ENCODE measurements at regions not wholly inside any gene's neighbourhood (a gene's known extent, or its start where the extent isn't known, plus 50 kb on each side); places are given as distances from the start of the nearest gene placed in this dataset.
A peak's percentile ranks its signal among the peaks of the same experiment; 100 is the strongest.

DNA sequence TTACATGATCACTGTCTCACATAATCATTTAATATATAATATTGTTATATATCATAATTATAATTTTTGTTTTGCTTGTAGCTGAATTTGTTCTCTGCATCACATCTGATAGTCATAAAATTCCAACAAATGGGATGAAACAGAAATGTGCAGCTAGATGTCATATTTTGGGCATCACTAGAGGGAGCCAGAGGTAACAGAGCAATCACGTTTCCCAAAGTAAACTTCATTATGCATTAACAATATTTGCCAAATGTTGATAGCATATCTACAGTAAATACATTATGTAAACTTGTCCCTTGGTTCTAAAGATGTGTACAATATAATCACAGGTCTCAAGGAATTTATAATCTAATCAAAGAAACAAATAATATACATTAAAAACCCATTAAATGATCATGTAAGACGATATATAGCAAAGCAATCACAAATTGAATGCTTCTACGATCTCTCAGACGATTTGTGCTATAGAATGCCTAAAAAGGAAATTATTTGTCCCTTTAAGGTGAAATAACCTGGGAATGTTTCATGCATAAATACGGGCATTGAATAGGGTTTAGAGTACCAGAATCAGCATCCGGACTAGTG, 234.2 kb upstream of the MCTP2 start:
- no peaks in the 10 kb centered on the region for H3K36me3 Mint-ChIP-seq (ENCODE audit: unreplicated experiment)
- H3K27me3 Mint-ChIP-seq (ENCODE audit: unreplicated experiment): no peaks in the 10 kb centered on the region
- no peak for DNase-seq
- TF ChIP-seq, protein P1, sequence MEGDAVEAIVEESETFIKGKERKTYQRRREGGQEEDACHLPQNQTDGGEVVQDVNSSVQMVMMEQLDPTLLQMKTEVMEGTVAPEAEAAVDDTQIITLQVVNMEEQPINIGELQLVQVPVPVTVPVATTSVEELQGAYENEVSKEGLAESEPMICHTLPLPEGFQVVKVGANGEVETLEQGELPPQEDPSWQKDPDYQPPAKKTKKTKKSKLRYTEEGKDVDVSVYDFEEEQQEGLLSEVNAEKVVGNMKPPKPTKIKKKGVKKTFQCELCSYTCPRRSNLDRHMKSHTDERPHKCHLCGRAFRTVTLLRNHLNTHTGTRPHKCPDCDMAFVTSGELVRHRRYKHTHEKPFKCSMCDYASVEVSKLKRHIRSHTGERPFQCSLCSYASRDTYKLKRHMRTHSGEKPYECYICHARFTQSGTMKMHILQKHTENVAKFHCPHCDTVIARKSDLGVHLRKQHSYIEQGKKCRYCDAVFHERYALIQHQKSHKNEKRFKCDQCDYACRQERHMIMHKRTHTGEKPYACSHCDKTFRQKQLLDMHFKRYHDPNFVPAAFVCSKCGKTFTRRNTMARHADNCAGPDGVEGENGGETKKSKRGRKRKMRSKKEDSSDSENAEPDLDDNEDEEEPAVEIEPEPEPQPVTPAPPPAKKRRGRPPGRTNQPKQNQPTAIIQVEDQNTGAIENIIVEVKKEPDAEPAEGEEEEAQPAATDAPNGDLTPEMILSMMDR (IDR thresholded peaks at IDR 0.05; ENCODE audit: partially characterized antibody, unreplicated experiment): peak; percentile 77
- H3K9me3 Mint-ChIP-seq (ENCODE audit: unreplicated experiment): peaks cover 2% of the 10 kb centered on the region
- no peak overlapping the region for H3K27ac Mint-ChIP-seq (ENCODE audit: unreplicated experiment)
- H3K4me3 Mint-ChIP-seq (ENCODE audit: unreplicated experiment): no peak overlapping the region
- H3K4me1 Mint-ChIP-seq (ENCODE audit: low read depth, unreplicated experiment): peaks cover 10% of the 10 kb centered on the region

DNA sequence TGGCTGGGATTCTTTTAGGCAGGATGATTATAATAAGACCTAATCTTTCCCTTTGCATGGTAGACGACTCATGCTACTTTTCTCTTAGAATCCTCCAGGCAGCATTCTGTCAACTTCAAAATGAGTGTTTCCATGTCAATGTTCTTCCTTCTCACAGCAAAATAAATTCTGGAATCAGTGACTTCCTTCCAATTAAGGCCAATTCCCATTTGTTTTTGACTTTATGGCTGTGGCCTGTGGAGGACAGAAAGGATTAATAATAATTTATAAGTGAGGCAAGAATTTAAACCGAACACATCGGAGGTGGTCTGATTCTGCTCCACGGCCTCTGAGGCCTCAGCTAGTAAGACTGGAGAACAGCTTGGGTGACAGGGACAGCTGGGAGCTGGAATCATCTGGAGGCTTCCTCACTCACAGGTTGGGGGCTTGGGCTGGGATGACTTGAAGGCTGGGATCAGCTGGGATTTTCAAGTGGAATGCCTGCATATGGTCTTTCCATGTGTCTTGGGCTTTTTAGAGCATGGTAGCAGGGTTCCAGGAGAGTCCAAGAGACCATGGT, 241.8 kb upstream of the MCTP2 start:
- Mint-ChIP-seq H3K4me3 (ENCODE audit: unreplicated experiment) (no peak overlapping the region), H3K9me3 (ENCODE audit: unreplicated experiment) (peaks cover 8% of the 10 kb centered on the region), H3K27me3 (ENCODE audit: unreplicated experiment) (no peaks in the 10 kb centered on the region), H3K36me3 (ENCODE audit: unreplicated experiment) (no peaks in the 10 kb centered on the region), H3K4me1 (ENCODE audit: low read depth, unreplicated experiment) (peaks cover 27% of the 10 kb centered on the region), H3K27ac (ENCODE audit: unreplicated experiment) (peak overlapping the region; percentile 85)
- TF ChIP-seq, protein P1 (IDR thresholded peaks at IDR 0.05; ENCODE audit: partially characterized antibody, unreplicated experiment): no peak
- peak; percentile 37 for DNase-seq

DNA sequence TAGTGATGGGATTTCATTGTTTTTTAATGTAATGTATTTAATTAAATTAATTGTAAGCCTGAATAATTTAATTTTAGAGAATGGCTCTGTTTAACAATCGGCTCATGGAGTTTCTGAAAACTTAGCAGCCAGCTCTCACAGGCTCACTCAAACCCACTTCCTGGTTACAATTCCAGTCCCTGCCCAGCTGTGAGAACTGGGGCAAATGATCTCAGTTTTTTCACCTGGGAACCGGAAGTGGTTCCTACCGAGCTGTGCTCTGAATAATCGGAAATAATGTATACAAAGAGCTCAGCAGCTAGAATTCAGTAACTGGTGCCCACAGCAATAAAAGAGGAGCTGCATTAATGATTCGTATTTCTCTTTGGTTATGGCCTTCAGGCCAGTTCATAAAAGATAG, 244.3 kb upstream of the MCTP2 start:
- H3K36me3 Mint-ChIP-seq (ENCODE audit: unreplicated experiment): no peaks in the 10 kb centered on the region
- H3K27ac Mint-ChIP-seq (ENCODE audit: unreplicated experiment): no peak overlapping the region
- no peaks in the 10 kb centered on the region for H3K27me3 Mint-ChIP-seq (ENCODE audit: unreplicated experiment)
- DNase-seq: no peak
- H3K4me3 Mint-ChIP-seq (ENCODE audit: unreplicated experiment): no peak overlapping the region
- peaks cover 29% of the 10 kb centered on the region for H3K4me1 Mint-ChIP-seq (ENCODE audit: low read depth, unreplicated experiment)
- H3K9me3 Mint-ChIP-seq (ENCODE audit: unreplicated experiment): peaks cover 10% of the 10 kb centered on the region
- TF ChIP-seq, protein P1 (IDR thresholded peaks at IDR 0.05; ENCODE audit: partially characterized antibody, unreplicated experiment): no peak

DNA sequence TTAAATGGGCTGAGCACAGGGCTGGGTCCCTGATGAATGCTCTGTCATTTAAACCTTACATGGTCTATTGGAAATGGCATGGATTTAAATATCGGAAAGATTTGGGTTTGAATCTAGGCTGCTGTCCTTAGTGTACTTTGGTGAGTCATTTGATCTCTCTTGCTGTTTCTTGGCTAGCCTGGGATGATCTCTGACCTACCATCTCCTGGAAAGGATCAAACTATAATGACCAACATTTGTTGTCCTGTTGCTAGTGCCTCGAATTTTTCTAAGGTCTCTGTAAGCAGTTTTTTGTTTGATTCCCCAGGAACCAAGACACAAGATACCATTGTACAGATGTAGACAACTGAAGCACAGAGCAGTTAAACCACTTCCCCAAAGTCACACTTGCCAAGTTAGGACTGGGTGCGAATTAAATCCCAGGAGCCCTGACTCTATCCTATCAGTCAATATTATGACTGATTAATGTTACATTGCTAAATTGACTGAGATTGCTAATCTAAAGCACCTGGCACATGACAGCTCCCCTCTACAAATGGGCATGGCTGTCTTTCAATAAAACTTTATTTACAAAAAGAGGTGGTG, 244.9 kb upstream of the MCTP2 start:
- no peak for DNase-seq
- H3K27ac Mint-ChIP-seq (ENCODE audit: unreplicated experiment): peak overlapping the region; percentile 57
- peaks cover 10% of the 10 kb centered on the region for H3K9me3 Mint-ChIP-seq (ENCODE audit: unreplicated experiment)
- no peaks in the 10 kb centered on the region for H3K36me3 Mint-ChIP-seq (ENCODE audit: unreplicated experiment)
- peaks cover 31% of the 10 kb centered on the region for H3K4me1 Mint-ChIP-seq (ENCODE audit: low read depth, unreplicated experiment)
- H3K4me3 Mint-ChIP-seq (ENCODE audit: unreplicated experiment): no peak overlapping the region
- no peaks in the 10 kb centered on the region for H3K27me3 Mint-ChIP-seq (ENCODE audit: unreplicated experiment)
- TF ChIP-seq, protein P1 (IDR thresholded peaks at IDR 0.05; ENCODE audit: partially characterized antibody, unreplicated experiment): no peak

DNA sequence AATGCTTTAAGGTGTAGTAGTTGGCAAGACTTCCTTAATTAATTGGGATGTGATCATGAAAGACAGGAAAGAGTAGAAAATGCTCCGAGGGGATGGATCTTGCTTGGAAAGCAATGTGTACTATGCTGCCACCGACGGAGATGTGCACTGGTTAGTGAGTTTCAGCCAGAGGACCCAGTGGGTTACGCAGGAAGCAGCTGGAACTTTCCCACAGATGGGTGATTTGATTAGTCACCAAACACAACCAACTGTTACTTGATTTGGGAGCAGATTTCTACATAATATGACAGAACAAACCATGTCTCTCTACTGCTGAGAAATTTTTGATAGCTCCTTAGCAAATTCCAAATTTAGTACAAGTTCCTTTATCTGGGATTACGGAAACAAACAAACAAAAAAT, 245.4 kb upstream of the MCTP2 start:
- H3K27me3 Mint-ChIP-seq (ENCODE audit: unreplicated experiment): no peaks in the 10 kb centered on the region
- peak overlapping the region; percentile 43 for H3K4me3 Mint-ChIP-seq (ENCODE audit: unreplicated experiment)
- peaks cover 10% of the 10 kb centered on the region for H3K9me3 Mint-ChIP-seq (ENCODE audit: unreplicated experiment)
- DNase-seq: no peak
- H3K4me1 Mint-ChIP-seq (ENCODE audit: low read depth, unreplicated experiment): peaks cover 31% of the 10 kb centered on the region
- TF ChIP-seq, protein P1 (IDR thresholded peaks at IDR 0.05; ENCODE audit: partially characterized antibody, unreplicated experiment): no peak
- H3K36me3 Mint-ChIP-seq (ENCODE audit: unreplicated experiment): no peaks in the 10 kb centered on the region
- peak overlapping the region; percentile 86 for H3K27ac Mint-ChIP-seq (ENCODE audit: unreplicated experiment)
